ENCODE measurements at regions not wholly inside any gene's neighbourhood (a gene's known extent, or its start where the extent isn't known, plus 50 kb on each side); places are given as distances from the start of the nearest gene placed in this dataset.

DNA sequence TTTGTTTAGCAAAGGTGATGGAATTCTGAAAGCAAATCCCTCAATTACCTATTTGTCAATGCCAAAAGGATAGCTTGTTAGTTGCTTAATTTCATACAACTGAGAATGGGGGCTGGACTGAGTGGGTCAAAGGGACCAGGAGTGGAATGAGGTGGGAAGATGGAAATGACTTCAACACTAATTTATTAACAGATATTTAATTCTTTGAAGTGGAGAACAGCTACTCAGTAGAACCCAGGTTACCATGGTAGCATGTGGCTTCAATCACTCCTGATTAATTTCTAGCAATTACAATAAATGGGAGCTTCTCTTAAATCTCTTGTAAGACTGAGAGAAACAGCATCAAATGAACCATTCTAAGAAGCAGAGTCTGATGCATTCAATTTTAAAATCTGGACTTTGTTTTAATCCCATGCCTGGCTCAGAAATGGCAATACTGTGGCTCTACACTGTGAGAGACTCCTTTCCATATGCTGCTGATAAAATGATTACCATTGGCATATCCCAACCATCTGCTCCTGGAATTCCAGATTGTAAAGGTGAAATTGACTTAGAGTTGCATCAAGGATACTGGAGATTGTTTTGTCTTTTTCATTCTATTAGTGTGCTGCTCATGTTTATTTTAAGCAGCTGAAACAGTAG, 607.8 kb downstream of the SNAPC1 start:
- no peak for DNase-seq (ENCODE audit: low read depth in 1 of 2, low spot score in 1 of 2)

DNA sequence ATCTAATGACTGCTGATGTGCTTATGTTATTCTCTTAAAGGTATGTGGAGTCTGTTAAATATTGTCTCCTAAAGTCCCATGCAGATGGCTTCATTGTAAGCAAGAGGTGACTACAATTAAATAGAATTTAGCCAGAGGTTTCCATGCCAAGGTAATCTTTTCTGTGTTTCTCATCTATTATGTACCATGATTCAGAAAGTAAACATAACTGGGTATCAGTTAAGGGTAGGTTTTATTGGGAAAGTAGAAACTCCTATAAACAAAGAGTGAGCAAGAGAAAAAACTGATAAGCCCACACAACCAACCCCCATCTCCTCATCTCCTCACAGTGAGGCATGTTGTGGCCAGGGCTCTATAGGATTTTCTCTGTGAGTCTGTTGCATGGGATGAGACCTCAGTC, 611.7 kb downstream of the SNAPC1 start:
- DNase-seq (ENCODE audit: low read depth in 1 of 2, low spot score in 1 of 2), result no peak

- no peak for DNase-seq (ENCODE audit: low read depth in 1 of 2, low spot score in 1 of 2)
Measured at GRCh38 chr14:62378057-62378456, 615.8 kb downstream of the SNAPC1 start.

DNA sequence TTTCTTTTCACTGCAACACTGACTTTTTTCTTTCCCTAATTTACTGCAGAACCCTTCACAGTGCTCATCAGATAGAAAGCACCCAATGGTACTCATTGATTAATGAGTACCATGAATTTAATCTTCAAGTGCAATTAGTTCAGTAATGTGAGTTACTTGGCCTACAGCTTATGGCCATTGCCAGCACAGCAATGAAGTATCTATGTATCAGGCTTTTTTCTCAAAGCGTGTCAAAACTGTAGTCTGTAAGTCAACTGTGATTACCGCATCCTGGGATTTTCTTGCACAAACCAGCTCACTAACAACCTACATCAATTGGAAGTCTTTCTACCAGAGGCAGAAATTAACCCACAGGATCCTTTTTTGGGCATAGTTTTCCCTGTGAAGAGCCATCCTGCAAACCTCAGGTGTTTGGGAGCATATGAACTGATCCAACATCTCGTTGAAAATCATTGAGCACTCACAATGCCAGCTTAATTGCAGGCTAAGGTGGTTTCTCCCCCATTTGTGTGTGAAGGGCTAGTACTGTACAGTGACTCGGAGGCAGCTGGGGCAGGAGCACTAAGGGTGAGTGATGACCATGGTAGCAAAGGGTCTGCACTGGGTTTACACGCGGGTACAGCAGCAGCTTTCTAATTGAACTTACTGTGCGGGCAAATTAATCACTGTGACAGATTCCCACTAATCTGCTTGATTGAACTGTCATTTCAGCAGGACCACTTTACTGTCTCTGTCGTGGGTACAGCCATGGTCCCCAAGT, 619.3 kb downstream of the SNAPC1 start:
- DNase-seq (ENCODE audit: low read depth in 1 of 2, low spot score in 1 of 2), result no peak

GRCh38 chr14:62409169-62409568, 636.1 kb downstream of the KCNH5 start:
- no peak for DNase-seq (ENCODE audit: low read depth in 1 of 2, low spot score in 1 of 2)

GRCh38 chr14:62409626-62410300, 635.5 kb downstream of the KCNH5 start:
- no peak for DNase-seq (ENCODE audit: low read depth in 1 of 2, low spot score in 1 of 2)

DNA sequence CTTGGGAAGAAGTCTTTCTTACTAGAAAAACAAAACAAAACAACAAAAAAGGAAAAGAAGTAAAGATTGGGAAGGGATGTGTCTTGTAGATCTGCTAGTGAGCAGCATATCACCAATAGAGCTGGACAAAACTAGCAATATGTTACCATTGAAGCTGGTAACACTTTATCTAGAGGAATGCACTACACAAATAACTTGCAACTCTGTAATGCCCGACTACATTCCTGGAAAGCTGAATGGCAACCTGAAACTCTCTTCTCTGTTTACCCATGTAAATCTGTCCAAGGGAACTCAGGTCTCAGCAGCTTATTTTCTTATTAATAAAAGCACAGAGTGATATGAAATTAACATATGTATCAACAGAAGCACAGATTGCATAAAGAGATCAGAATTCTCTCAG, 624.4 kb downstream of the KCNH5 start:
- no peak for DNase-seq (ENCODE audit: low read depth in 1 of 2, low spot score in 1 of 2)

GRCh38 chr14:62428429-62429203, 616.6 kb downstream of the KCNH5 start:
- DNase-seq (ENCODE audit: low read depth in 1 of 2, low spot score in 1 of 2), result no peak

GRCh38 chr14:62429683-62430082, 615.6 kb downstream of the KCNH5 start:
- no peak for DNase-seq (ENCODE audit: low read depth in 1 of 2, low spot score in 1 of 2)

- no peak for DNase-seq (ENCODE audit: low read depth in 1 of 2, low spot score in 1 of 2)
Measured at GRCh38 chr14:62431496-62431895, 613.8 kb downstream of the KCNH5 start.

- DNase-seq (ENCODE audit: low read depth in 1 of 2, low spot score in 1 of 2), result no peak
Measured at GRCh38 chr14:62432955-62433354, 612.3 kb downstream of the KCNH5 start.

DNA sequence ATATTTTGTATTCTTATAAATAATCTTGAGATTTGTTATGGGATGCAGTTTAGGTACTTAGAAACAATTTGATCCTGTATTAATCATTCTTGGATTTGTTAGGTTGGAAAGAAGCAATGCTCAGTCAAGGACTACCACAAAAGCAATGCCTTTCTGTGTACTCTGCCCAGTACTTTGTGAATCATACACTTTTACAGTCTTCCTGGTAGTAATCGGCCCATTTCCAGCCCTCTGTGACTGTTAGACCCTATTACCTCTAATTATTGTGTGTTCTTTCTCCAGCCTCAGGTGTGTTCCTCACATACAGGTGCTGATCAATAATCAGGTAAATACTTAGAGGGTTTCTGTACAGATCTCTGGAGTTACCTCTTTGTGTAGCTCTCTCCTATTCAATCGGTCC, 609.0 kb downstream of the KCNH5 start:
- no peak for DNase-seq (ENCODE audit: low read depth in 1 of 2, low spot score in 1 of 2)

- no peak for DNase-seq (ENCODE audit: low read depth in 1 of 2, low spot score in 1 of 2)
Measured at GRCh38 chr14:62439210-62439609, 606.0 kb downstream of the KCNH5 start.

- DNase-seq (ENCODE audit: low read depth in 1 of 2, low spot score in 1 of 2), result no peak
Measured at GRCh38 chr14:62443796-62444195, 601.5 kb downstream of the KCNH5 start.

- no peak for DNase-seq (ENCODE audit: low read depth in 1 of 2, low spot score in 1 of 2)
Measured at GRCh38 chr14:62445570-62445969, 599.7 kb downstream of the KCNH5 start.

- DNase-seq (ENCODE audit: low read depth in 1 of 2, low spot score in 1 of 2), result no peak
Measured at GRCh38 chr14:62451221-62451620, 594.0 kb downstream of the KCNH5 start.

DNA sequence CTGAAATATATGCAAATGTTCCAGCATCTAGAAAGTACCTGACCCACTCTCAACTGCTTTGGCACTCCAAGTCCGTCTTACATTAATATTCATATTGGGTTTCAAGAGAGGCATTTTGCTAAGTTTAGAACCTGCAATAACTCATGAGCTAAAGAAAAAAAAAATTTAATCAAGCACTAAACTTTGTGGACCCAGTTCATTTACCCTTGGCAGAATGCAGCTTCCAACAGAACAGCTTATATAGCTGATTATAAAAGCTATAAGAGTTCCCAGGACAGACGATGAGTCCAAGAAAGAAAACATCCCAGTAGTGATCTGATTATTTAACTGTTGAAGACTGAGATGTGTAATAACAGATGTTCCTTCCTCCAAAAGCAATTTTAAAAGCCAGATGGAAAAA, 592.0 kb downstream of the KCNH5 start:
- no peak for DNase-seq (ENCODE audit: low read depth in 1 of 2, low spot score in 1 of 2)

DNA sequence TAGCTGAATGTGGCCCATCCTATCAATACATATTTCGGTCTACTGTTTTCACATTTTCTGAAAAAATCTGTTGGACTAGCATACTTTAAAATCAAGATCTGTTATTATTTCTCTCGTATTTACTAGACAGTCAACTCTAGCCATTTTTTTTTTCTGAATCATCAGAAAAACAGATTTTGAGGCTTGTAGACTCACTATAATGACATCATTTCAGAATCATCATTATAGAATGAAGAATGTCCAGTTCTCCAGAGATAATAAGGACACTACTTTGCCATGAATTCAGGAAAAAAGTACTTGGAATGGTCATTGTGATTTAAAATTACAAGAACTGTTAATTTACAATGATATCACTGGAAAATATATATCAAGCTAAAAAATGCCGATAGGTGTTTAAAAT, 589.8 kb downstream of the KCNH5 start:
- no peak for DNase-seq (ENCODE audit: low read depth in 1 of 2, low spot score in 1 of 2)

GRCh38 chr14:62462988-62463387, 582.3 kb downstream of the KCNH5 start:
- DNase-seq (ENCODE audit: low read depth in 1 of 2, low spot score in 1 of 2), result no peak

- DNase-seq (ENCODE audit: low read depth in 1 of 2, low spot score in 1 of 2), result no peak
Measured at GRCh38 chr14:62468946-62469345, 576.3 kb downstream of the KCNH5 start.

DNA sequence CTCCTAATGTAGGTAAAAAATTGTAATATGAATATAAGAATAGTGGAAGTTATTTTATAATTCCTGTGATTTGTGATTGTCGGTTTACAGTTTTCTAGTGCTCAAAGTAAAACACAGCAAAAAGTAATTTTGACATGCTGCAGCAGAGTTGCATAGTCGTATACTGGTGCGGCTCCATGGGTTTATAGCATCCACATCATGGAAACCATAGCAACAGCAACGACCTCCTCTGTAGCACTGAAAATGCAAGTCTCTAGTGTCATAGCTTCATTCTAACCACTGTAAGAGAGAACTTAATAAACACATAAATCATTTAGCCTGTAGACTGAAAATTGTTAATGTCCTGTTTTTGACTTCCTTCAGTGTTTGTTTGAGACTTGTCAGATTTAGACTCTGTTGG, 574.3 kb downstream of the KCNH5 start:
- DNase-seq (ENCODE audit: low read depth in 1 of 2, low spot score in 1 of 2), result no peak

DNA sequence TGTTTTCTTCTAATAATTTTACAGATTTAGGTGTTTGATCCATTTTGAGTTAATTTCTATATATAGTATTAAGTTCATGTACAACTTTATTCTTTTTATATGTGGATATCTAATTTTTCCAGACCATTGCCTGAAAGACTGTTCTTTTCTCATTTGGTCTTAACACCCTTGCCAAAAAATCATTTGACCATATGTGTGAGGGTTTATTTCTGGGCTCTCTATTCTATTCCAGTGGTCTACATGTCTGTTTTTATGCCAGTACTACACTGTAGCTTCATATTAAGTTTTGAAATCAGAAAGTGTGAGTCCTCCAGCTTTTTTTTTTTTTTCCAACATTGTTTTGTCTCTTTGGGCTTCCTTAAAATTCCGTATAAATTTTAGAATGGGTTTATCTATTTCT, 554.1 kb downstream of the KCNH5 start:
- no peak for DNase-seq (ENCODE audit: low read depth in 1 of 2, low spot score in 1 of 2)
